ENCODE measurements at regions not wholly inside any gene's neighbourhood (a gene's known extent, or its start where the extent isn't known, plus 50 kb on each side); places are given as distances from the start of the nearest gene placed in this dataset.
"Not testable (repeated sequence)": the region's sequence is repeated elsewhere in the genome, so short reads cannot be mapped to it uniquely, and the experiment has no call there.

- TF ChIP-seq POLR2A (IDR thresholded peaks at IDR 0.05), result no peak
- no peak for TF ChIP-seq CTCF (IDR thresholded peaks at IDR 0.05)
- Histone ChIP-seq H3K4me3 (no peak overlapping the region), H3K4me1 (no peaks in the 10 kb centered on the region), H3K36me3 (replicated peaks in 1 of 2; ENCODE audit: insufficient read depth in 1 of 2, low read depth in 2 of 2) (no peaks in the 10 kb centered on the region), H3K27ac (no peak overlapping the region), H3K9me3 (no peaks in the 10 kb centered on the region), H3K27me3 (no peaks in the 10 kb centered on the region)
- 35 to 37% methylated on average over 6 of the region's 6 CpGs for WGBS, 2 donors
- no peak for DNase-seq
- intact Hi-C loops (cut with DNase I), result no loop called here
- no peak for ATAC-seq
These were observed 414.3 kb upstream of the NR5A2 start for GRCh38 chr1:199612976-199613774.

- Histone ChIP-seq H3K4me1 (no peaks in the 10 kb centered on the region), H3K4me3 (no peak overlapping the region), H3K27me3 (no peaks in the 10 kb centered on the region), H3K27ac (no peak overlapping the region), H3K9me3 (no peaks in the 10 kb centered on the region), H3K36me3 (replicated peaks in 1 of 2; ENCODE audit: insufficient read depth in 1 of 2, low read depth in 2 of 2) (no peaks in the 10 kb centered on the region)
- intact Hi-C loops (cut with DNase I), result no loop called here
- no peak for TF ChIP-seq POLR2A (IDR thresholded peaks at IDR 0.05)
- TF ChIP-seq CTCF (IDR thresholded peaks at IDR 0.05), result no peak
- DNase-seq (no peak), ATAC-seq (no peak)
- 12 to 36% methylated on average over 1 of the region's 1 CpG for WGBS, 2 donors
These were observed 410.6 kb upstream of the NR5A2 start for GRCh38 chr1:199616947-199617346.

- TF ChIP-seq CTCF (IDR thresholded peaks at IDR 0.05) (no peak), POLR2A (IDR thresholded peaks at IDR 0.05) (no peak)
- Histone ChIP-seq H3K9me3 (no peaks in the 10 kb centered on the region), H3K27ac (no peak overlapping the region), H3K27me3 (no peaks in the 10 kb centered on the region), H3K4me1 (no peaks in the 10 kb centered on the region), H3K36me3 (replicated peaks in 1 of 2; ENCODE audit: insufficient read depth in 1 of 2, low read depth in 2 of 2) (no peaks in the 10 kb centered on the region), H3K4me3 (no peak overlapping the region)
- DNase-seq (no peak), ATAC-seq (no peak)
- WGBS, 2 donors, result 85 to 95% methylated on average over 4 of the region's 4 CpGs
- intact Hi-C loops (cut with DNase I), result no loop called here
These were observed 408.3 kb upstream of the NR5A2 start for GRCh38 chr1:199619223-199619622.

- H3K4me1 ChIP-seq; intact Hi-C loops (cut with DNase I); H3K27ac ChIP-seq; H3K9me3 ChIP-seq; DNase-seq; H3K36me3 ChIP-seq (replicated peaks in 1 of 2; ENCODE audit: insufficient read depth in 1 of 2, low read depth in 2 of 2); ATAC-seq; H3K4me3 ChIP-seq; H3K27me3 ChIP-seq: not testable (repeated sequence)
- WGBS, 2 donors, result 89 to 93% methylated on average over 3 of the region's 3 CpGs
These were observed 401.3 kb upstream of the NR5A2 start for GRCh38 chr1:199626228-199626627.

- DNase-seq, result no peak
- no peak for TF ChIP-seq CTCF (IDR thresholded peaks at IDR 0.05)
- no peak for TF ChIP-seq POLR2A (IDR thresholded peaks at IDR 0.05)
These were observed 397.9 kb upstream of the NR5A2 start for GRCh38 chr1:199629624-199630023.

More at GRCh38 chr1:199629624-199630023, 397.9 kb upstream of the NR5A2 start:
- Histone ChIP-seq H3K4me1 (no peaks in the 10 kb centered on the region), H3K27me3 (no peaks in the 10 kb centered on the region), H3K9me3 (no peaks in the 10 kb centered on the region), H3K4me3 (no peak overlapping the region), H3K36me3 (replicated peaks in 1 of 2; ENCODE audit: insufficient read depth in 1 of 2, low read depth in 2 of 2) (no peaks in the 10 kb centered on the region), H3K27ac (no peak overlapping the region)
- WGBS, 2 donors, result 64 to 71% methylated on average over 4 of the region's 4 CpGs
- intact Hi-C loops (cut with DNase I), result no loop called here
- ATAC-seq, result no peak
